NCI-H2196 (cell line): ENCODE measurements at regions not wholly inside any gene's neighbourhood (a gene's known extent, or its start where the extent isn't known, plus 50 kb on each side); places are given as distances from the start of the nearest gene placed in this dataset.

Source experiments
- DNase-seq: peaks from one replicate; lab custom pipeline; 2025; ENCODE audit not compliant: unreplicated experiment; lab: John Stamatoyannopoulos, UW

GRCh38 chr5:61896811-61897210 lies 409.2 kb upstream of the KIF2A start:
- DNase-seq, result no peak

DNA sequence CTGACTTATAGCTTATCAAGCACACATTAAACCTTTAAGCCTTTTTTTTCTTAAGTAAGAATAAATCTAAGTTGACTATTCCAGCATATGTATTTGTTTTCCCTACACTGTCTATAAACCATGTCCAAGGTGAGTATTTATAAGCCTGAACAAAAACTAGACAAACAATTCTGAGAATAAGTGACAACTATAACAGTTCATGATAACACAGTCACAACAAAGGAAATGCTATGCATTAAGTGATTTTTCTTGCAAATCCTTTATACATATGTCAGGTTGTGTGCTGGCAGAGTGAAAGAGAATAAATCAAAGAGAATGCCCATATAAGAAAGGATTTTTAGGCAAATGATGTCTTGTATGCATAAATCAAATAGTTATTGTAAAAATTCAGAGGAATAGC lies 408.8 kb upstream of the KIF2A start:
- DNase-seq, result no peak

GRCh38 chr5:61901997-61902396 lies 404.0 kb upstream of the KIF2A start:
- no peak for DNase-seq

- no peak for DNase-seq
Observed at GRCh38 chr5:61904730-61905129, 401.3 kb upstream of the KIF2A start.

DNA sequence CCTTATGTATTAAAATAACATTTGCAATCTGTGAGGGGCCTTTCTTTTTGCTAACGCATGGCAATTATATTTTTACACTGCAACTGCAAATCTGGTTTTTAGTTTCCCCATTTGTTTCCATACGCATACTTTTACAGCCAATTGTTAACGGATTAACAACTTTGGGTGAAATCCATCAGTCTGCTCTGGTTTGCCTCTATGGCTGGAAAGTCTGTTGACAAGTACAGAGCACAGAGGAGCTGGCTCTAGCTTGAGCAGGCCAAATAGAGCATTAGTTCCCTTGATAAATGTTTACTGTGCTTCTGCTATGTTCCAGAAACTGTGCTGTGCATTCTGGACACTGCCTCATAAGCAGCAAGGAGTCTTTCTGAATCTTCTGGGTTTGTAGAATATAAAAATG lies 400.4 kb upstream of the KIF2A start:
- no peak for DNase-seq

- no peak for DNase-seq
Observed at GRCh38 chr5:61906820-61907219, 399.2 kb upstream of the KIF2A start.

GRCh38 chr5:61907995-61908394 lies 398.0 kb upstream of the KIF2A start:
- DNase-seq, result no peak

GRCh38 chr5:61910771-61911170 lies 395.2 kb upstream of the KIF2A start:
- DNase-seq, result no peak

DNA sequence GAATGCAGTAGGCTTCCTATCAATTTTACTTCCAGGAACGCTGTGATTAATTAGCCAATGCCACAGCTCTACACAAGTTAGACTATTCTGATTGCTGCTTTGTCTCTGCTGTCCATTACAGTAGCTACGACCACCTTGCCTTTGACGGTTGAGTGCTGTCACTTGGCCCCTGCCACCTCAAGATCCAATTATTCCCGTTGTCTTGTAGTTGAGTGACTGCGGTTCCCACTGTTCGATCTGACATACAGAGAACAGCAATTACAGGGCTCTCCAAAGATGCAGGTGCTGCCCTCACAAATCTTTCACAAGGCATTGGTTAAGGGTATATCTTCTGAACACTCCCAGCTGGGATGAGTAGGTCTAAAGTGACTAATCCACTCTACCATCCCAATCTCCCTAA lies 393.4 kb upstream of the KIF2A start:
- DNase-seq, result no peak

DNA sequence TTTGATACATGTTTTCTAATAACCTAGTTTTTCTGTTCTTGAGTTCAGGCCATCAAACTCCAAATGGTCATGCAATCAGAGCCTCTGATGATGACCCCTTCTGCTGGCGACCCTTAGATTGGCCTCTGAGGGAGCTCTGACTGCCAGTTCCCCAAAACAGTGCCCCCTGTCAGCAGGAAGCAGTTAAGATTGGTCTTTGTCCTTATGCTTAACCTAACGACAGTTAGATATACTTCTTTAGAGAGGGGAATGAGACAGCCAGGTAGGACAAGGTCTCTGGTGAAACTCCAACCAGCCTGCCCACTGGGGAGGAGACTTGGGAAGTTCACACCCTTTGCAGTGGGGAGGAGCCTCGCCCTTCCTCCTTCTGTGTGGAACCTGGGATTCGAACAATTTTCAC lies 390.4 kb upstream of the KIF2A start:
- DNase-seq, result no peak

- DNase-seq, result no peak
Observed at GRCh38 chr5:61916621-61917620, 389.1 kb upstream of the KIF2A start.

DNA sequence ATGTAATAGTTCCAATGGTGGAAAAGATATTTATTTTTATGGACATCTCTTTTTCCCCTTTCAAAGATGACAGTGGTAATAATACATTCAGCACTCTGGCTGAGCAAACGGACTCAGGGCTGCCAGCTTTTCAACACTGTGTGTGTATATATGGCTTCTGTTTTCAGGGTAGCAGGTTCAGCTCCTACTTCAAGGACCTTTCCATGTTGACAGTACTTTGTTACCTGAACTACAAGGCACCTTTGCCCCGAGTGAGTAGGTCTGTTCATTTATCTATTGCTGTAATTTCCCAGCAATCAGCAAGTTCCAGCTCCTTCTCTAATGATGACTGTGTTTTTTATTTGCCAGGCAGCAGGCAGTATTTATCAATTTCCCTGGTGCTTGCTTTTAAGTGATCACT lies 387.4 kb upstream of the KIF2A start:
- DNase-seq, result no peak

DNA sequence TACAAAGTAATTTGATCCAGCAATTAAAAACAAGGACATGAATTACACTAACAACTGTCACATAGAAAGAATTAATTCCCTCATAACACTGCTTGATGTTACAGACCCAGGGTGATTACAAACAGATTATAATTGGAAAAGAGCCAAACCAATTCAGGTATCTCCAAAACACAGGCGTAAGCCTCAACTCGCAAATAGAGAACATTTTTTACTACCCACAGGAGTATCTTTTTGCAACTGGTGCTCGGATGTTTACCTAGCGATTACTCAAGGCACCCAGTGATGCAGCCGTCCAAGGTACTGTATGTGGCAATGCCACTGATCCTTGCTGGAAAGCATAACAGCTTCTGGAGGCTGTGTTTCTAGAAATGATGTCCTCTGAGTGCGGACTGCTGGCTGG lies 386.1 kb upstream of the KIF2A start:
- DNase-seq, result peak; percentile 10

GRCh38 chr5:61924251-61924650 lies 381.8 kb upstream of the KIF2A start:
- no peak for DNase-seq

GRCh38 chr5:61926911-61927310 lies 379.1 kb upstream of the KIF2A start:
- no peak for DNase-seq

DNA sequence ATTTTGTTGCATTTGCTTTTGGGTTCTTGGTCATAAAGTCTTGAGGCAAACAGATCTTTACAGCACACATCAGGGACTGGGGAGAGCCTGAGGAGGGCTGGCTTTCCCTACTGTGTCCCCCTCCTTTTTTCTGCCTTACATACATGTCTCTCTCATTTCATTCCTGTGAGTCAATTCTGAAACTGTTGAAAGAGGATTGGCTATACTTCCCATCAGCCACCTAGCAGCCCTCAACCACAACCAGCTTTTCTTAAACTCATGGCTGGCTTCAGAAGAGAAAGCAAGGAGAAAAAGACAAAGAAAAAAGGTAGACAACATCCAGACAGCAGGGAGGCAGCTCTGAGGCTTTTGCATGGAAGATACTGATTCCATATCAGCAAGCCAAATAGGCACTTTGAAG lies 374.8 kb upstream of the KIF2A start:
- no peak for DNase-seq

DNA sequence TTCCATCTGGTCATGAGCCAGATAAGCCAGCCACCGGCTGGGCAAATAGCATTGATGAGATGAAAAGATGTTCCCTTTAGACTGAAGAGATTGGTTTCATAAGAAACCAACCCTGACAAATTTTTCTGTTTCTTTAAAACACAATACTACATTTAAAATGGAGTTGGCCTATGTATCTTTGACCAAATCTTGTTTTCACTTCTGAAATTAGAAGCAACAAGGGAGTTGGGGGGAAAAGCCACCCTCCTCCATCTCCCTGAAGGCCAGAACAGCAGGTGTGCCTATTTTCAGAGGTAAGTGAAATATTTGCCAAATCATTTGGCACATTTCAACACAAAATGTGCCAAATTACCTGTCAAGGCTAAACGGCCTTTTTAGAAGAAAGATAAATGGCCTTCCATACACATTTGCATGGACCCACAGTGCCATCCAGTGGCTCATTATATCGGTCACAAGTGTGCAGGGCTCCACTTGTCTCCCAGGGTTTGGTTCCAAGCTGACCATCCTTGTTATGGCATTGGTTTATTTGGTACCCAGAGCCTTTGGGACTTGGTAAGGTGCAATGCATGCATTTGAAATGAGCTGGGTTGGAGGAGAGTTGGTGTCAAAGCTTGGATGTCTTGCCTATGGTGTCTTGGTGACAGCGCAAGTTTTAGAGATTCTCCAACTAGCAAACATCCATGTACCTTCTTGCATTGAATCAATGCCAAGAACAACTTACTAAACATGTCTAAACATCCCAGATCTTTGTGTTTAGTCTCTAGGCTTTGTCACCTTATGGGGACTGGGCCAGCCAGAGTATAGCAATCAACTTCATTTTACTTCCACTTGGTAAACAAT lies 372.0 kb upstream of the KIF2A start:
- peak; percentile 48 for DNase-seq

GRCh38 chr5:61941637-61942036 lies 364.4 kb upstream of the KIF2A start:
- DNase-seq, result no peak

DNA sequence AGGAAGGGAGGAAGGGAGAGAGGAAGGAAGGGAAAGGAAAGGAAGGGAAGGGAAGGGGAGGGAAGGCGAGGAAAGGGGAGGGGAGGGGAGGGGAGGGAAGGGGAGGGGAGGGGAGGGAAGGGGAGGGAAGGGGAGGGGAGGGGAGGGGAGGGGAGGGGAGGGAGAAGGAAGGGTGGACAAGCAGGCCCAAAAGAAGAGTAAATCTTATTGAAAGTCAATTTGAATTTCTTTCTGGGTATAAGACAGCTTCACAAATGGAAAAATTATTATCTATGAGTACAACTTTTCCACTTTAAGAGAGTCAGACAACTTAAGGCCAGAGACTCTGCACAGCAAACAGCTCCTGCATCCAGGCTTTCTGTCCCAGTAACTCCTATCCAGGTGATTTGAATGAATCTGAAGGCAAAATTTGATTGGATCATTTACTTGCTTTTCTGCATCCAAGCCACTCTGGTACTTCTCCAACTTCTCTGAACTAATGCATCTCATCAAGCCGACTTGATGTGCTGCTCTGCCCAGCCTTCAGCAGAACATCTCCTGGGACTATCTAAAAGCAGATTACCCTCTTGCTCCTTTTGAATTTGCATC lies 363.4 kb upstream of the KIF2A start:
- DNase-seq, result no peak

GRCh38 chr5:61943713-61944112 lies 362.3 kb upstream of the KIF2A start:
- no peak for DNase-seq

GRCh38 chr5:61948151-61948550 lies 357.9 kb upstream of the KIF2A start:
- DNase-seq, result no peak
